ENCODE measurements at regions not wholly inside any gene's neighbourhood (a gene's known extent, or its start where the extent isn't known, plus 50 kb on each side); places are given as distances from the start of the nearest gene placed in this dataset.
"Not testable (repeated sequence)": the region's sequence is repeated elsewhere in the genome, so short reads cannot be mapped to it uniquely, and the experiment has no call there.

GRCh38 chr19:28726533-28727479 is 486.1 kb downstream of the UQCRFS1 start:
- no peak for DNase-seq

GRCh38 chr19:28718909-28719308 is 494.0 kb downstream of the UQCRFS1 start:
- DNase-seq, result no peak

DNA sequence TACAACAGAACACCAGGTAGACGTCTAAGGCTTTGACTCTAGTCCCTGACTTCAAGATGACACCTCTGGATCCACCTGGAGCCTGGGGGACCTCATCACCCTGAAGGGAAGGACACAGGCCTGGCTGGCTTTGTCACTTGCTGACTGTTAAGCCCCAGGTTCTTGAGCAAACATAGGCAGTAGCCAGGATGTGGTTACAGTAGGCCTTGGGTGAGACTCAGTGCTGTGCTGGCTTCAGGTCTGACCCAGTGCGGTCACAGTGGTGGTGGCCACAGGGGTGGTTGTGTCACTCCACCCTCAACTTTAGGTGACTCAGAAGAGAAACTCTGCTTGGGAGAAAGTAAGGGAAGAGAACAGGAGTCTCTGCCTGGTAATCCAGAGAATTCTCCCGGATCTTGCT is 497.8 kb downstream of the UQCRFS1 start:
- DNase-seq, result no peak

GRCh38 chr19:28711411-28711810 is 501.5 kb downstream of the UQCRFS1 start:
- no peak for DNase-seq

GRCh38 chr19:28710278-28710677 is 502.7 kb downstream of the UQCRFS1 start:
- DNase-seq, result peak; percentile 14

- no peak for DNase-seq
Measured at GRCh38 chr19:28706693-28707092, 506.3 kb downstream of the UQCRFS1 start.

GRCh38 chr19:28705008-28705407 is 507.9 kb downstream of the UQCRFS1 start:
- no peak for DNase-seq

GRCh38 chr19:28703400-28703956 is 509.5 kb downstream of the UQCRFS1 start:
- no peak for DNase-seq

GRCh38 chr19:28701491-28701890 is 511.5 kb downstream of the UQCRFS1 start:
- no peak for DNase-seq

DNA sequence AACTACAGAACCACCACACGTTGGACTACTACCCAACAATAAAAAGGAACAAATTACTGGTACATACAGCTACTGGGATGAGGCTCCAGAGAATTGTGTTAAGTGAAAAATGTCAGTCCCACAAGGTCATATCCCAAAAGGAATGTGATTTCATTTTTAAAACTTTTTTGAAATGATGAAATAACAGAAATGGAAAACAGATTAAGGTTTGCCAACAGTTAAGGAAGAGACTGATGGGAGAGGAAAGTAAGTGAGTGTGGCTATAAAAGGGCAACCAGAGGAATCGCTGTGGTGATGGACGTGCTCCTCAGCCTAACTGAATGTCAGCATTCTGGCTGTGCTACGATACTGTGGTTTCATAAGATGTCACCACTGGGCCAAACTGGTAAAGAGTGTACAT is 512.8 kb downstream of the UQCRFS1 start:
- no peak for DNase-seq

GRCh38 chr19:28697308-28697707 is 515.6 kb downstream of the UQCRFS1 start:
- no peak for DNase-seq

GRCh38 chr19:28694812-28695211 is 518.1 kb downstream of the UQCRFS1 start:
- DNase-seq, result no peak

GRCh38 chr19:28691683-28692082 is 521.3 kb downstream of the UQCRFS1 start:
- no peak for DNase-seq

DNA sequence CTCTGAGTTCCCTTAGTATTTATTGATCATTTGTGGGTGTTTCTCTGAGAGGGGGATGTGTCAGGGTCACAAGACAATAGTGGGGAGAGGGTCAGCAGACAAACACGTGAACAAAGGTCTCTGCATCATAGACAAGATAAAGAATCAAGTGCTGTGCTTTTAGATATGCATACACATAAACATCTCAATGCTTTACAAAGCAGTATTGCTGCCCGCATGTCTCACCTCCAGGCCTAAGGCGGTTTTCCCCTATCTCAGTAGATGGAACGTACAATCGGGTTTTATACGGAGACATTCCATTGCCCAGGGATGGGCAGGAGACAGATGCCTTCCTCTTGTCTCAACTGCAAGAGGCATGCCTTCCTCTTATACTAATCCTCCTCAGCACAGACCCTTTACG is 523.5 kb downstream of the UQCRFS1 start:
- DNase-seq, result not testable (repeated sequence)

- DNase-seq, result no peak
Measured at GRCh38 chr19:28687296-28687695, 525.7 kb downstream of the UQCRFS1 start.

GRCh38 chr19:28686756-28687155 is 526.2 kb downstream of the UQCRFS1 start:
- no peak for DNase-seq

- DNase-seq, result no peak
Measured at GRCh38 chr19:28685802-28686201, 527.1 kb downstream of the UQCRFS1 start.

DNA sequence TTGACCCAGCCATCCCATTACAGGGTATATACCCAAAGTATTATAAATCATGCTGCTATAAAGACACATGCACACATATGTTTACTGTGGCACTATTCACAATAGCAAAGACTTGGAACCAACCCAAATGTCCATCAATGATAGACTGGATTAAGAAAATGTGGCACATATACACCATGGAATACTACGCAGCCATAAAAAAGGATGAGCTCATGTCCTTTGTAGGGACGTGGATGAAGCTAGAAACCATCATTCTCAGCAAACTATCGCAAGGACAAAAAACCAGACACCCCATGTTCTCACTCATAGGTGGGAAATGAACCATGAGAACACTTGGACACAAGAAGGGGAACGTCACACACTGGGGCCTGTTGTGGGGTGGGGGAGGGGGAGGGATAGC is 527.9 kb downstream of the UQCRFS1 start:
- not testable (repeated sequence) for DNase-seq

DNA sequence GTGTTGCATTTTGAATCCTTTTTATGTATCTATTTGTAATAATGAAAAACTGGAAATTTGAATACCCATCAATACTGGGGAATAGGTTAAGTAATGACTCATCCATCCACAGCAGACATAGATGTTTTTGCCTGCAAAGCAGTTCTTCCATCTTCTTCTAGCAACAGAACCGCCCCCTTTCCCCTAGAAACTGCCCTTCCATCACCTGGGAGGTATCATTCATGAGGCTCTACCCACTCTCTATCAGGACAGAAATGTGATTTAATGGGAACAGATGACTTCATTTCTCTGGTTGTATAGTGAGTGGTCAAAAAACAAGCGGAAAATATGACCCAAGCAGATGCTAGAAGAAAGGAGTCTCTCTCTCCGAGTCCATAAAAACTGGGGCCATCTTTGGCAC is 532.8 kb downstream of the UQCRFS1 start:
- no peak for DNase-seq

DNA sequence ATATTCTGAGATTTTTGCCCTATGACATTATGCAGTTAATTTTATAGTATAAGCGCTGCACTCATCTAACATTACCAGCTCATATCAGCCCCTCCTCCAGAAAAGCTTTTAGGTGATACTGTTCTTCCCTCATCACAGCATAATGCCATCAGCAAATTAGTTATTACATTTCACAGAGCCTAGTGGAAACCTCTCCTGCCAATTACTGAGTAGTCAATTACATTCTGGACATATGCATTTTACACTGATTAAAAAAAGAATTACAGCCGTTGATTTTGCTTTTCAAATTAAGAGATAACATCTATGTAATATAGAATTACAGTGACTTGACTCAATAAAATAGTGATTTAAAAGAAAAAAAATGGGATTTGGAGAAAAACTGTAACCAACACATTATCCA is 542.1 kb downstream of the UQCRFS1 start:
- DNase-seq, result no peak

DNA sequence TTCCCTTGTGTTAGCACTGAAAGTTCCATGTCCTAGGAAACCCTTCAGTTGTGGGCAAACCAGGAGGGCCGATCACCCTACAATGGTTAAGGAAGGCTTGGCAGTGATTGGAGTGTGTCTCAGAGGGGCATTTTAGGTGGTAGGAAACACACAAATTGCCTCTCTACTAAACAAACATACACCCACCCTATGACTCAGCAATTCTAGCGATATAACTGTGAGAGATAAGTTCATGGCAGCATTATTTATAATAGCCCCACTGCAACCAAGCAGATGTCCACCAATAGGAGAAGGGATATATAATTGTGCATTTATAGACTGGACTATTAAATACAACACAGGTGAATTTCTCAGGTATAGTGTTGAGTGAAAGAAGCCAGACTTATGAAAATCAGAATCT is 543.1 kb downstream of the UQCRFS1 start:
- no peak for DNase-seq

- no peak for DNase-seq
Measured at GRCh38 chr19:28667348-28667977, 545.5 kb downstream of the UQCRFS1 start.

DNA sequence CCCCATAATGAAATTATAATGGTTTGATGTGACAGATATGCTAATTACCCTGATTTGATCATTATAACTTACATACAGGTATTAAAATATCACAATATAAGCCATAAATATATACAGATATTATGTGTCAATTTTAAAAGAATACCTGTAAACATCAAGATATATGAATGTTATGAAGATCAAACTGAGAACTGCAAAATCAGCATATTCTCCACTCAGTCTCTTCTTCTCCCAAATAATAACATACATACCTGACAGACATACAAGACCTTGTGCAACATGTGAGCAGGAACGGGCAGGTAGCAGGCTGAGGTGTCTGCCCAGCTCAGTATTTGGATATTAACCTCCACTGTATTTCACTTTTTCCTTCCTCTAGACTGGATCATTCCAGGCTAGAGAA is 547.2 kb downstream of the UQCRFS1 start:
- no peak for DNase-seq

DNA sequence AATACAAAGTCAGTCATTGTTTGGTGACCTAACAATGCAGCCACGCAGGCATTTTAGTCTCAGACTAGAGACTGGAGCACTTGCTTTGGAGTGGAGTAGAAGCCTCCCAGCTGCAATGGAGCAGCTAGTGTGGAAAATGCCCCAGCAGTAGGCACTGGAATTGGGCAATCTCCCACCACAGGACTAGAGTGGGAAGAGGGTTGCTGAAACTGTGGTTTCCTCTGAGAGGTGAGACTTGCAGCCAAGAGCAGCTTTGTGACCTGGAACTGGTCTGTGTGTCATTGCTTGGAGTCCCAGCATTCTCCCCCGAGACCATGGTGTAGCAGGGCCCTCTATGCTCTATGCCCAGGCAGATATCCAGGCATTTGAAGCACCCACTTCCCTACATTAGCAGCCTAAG is 556.3 kb downstream of the UQCRFS1 start:
- no peak for DNase-seq

Measured in COR-L47 (cell line).